MM.1S (cell line): ENCODE measurements at regions not wholly inside any gene's neighbourhood (a gene's known extent, or its start where the extent isn't known, plus 50 kb on each side); places are given as distances from the start of the nearest gene placed in this dataset.

Experiments used
- DNase-seq: peaks from one replicate; pipeline ENCODE4 v3.0.0-alpha.2; 2015
- H2AFZ ChIP-seq: fragments of 300-600 bp; sonication (generic); 2 replicates; pipeline ENCODE4 v1.6.0; 2016; ENCODE audit warnings: antibody characterized with exemption, low read length
- H3F3A ChIP-seq: fragments of 300-600 bp; sonication (generic); 2 replicates; pipeline ENCODE4 v1.6.1; 2016; ENCODE audit warnings: mild to moderate bottlenecking, antibody characterized with exemption, low read length, moderate library complexity, mixed read lengths; ENCODE audit not compliant: insufficient read depth
- H3K27ac ChIP-seq: fragments of 300-600 bp; sonication (generic); 2 replicates; pipeline ENCODE4 v1.5.1; 2016; ENCODE audit warnings: mild to moderate bottlenecking, low read length
- H3K27me3 ChIP-seq: fragments of 300-600 bp; sonication (generic); replicated peaks from 2 replicates; pipeline ENCODE4 v1.6.0; 2016; ENCODE audit warnings: low read length; ENCODE audit not compliant: insufficient read depth
- H3K36me3 ChIP-seq: fragments of 300-600 bp; sonication (generic); replicated peaks from 2 replicates; pipeline ENCODE4 v1.6.1; 2016; ENCODE audit warnings: mild to moderate bottlenecking, low read length, mixed read lengths; ENCODE audit not compliant: insufficient read depth
- H3K4me1 ChIP-seq: fragments of 300-600 bp; sonication (generic); 2 replicates; pipeline ENCODE4 v1.6.1; 2016; ENCODE audit warnings: low read length, mixed read lengths
- H3K4me2 ChIP-seq: fragments of 300-600 bp; sonication (generic); 2 replicates; pipeline ENCODE4 v1.6.0; 2016; ENCODE audit warnings: low read depth, low read length
- H3K4me3 ChIP-seq: fragments of 300-600 bp; sonication (generic); 2 replicates; pipeline ENCODE4 v1.5.1; 2016; ENCODE audit warnings: low read length, mixed read lengths
- H3K79me2 ChIP-seq: fragments of 300-600 bp; sonication (generic); 2 replicates; pipeline ENCODE4 v1.6.1; 2016; ENCODE audit warnings: mixed run types, low read length, mixed read lengths
- H3K9ac ChIP-seq: fragments of 300-600 bp; sonication (generic); 2 replicates; pipeline ENCODE4 v1.6.1; 2016; ENCODE audit warnings: low read length, mixed read lengths
- H3K9me2 ChIP-seq: fragments of 300-600 bp; sonication (generic); replicated peaks from 2 replicates; pipeline ENCODE4 v1.6.1; 2016; ENCODE audit warnings: mild to moderate bottlenecking, low read length, mixed read lengths; ENCODE audit not compliant: insufficient read depth
- H3K9me3 ChIP-seq: fragments of 300-600 bp; sonication (generic); replicated peaks from 2 replicates; pipeline ENCODE4 v1.6.1; 2016; ENCODE audit warnings: mild to moderate bottlenecking, low read length, mixed read lengths; ENCODE audit not compliant: insufficient read depth
- H4K20me1 ChIP-seq: fragments of 300-600 bp; sonication (generic); 2 replicates; pipeline ENCODE4 v1.6.1; 2016; ENCODE audit warnings: mild to moderate bottlenecking, low read length, moderate library complexity, mixed read lengths; ENCODE audit not compliant: insufficient read depth
- CTCF ChIP-seq: fragments of 300-600 bp; sonication (generic); IDR thresholded peaks from 2 replicates; pipeline ENCODE4 v1.5.1; 2016; ENCODE audit warnings: antibody characterized with exemption, low read length, mixed read lengths
- EZH2 ChIP-seq: fragments of 300-600 bp; sonication (generic); optimal IDR thresholded peaks from 2 replicates; pipeline ENCODE3; 2017; ENCODE audit warnings: low read depth, mild to moderate bottlenecking, antibody characterized with exemption, low read length, mixed read lengths
- EZH2phosphoT487 ChIP-seq: fragments of 300-600 bp; sonication (generic); IDR thresholded peaks from 2 replicates; pipeline ENCODE4 v1.6.1; 2018; ENCODE audit warnings: antibody characterized with exemption, low read length

- Histone ChIP-seq H3K36me3 (no peaks in the 10 kb centered on the region), H3K9ac (no peak overlapping the region), H3K4me2 (no peak overlapping the region), H3K79me2 (no peaks in the 10 kb centered on the region), H2AFZ (no peak overlapping the region), H3K27me3 (no peaks in the 10 kb centered on the region), H3K4me3 (no peak overlapping the region), H3K9me2 (no peaks in the 10 kb centered on the region), H3K9me3 (no peaks in the 10 kb centered on the region), H3K27ac (no peak overlapping the region), H3K4me1 (no peaks in the 10 kb centered on the region), H4K20me1 (no peaks in the 10 kb centered on the region), H3F3A (no peaks in the 10 kb centered on the region)
- no peak for TF ChIP-seq EZH2phosphoT487
- TF ChIP-seq CTCF = no peak
- TF ChIP-seq EZH2 = no peak
- DNase-seq = no peak
Observed at GRCh38 chr2:144229296-144229695, 290.6 kb downstream of the ZEB2 start.

- Histone ChIP-seq H2AFZ (no peak overlapping the region), H3K27me3 (no peaks in the 10 kb centered on the region), H3K36me3 (no peaks in the 10 kb centered on the region), H3K4me1 (no peaks in the 10 kb centered on the region), H3K27ac (no peak overlapping the region), H3K9me2 (no peaks in the 10 kb centered on the region), H3K9me3 (no peaks in the 10 kb centered on the region), H3K4me2 (no peak overlapping the region), H3K79me2 (no peaks in the 10 kb centered on the region), H3F3A (no peaks in the 10 kb centered on the region), H3K9ac (no peak overlapping the region), H4K20me1 (no peaks in the 10 kb centered on the region), H3K4me3 (no peak overlapping the region)
- TF ChIP-seq EZH2phosphoT487 (no peak), EZH2 (no peak), CTCF (no peak)
- no peak for DNase-seq
Observed at GRCh38 chr2:144227427-144228105, 292.4 kb downstream of the ZEB2 start.

GRCh38 chr2:144225076-144225475 lies 294.8 kb downstream of the ZEB2 start:
- no peaks in the 10 kb centered on the region for H3K4me1 ChIP-seq
- TF ChIP-seq CTCF (no peak), EZH2phosphoT487 (no peak), EZH2 (no peak)

More at GRCh38 chr2:144225076-144225475, 294.8 kb downstream of the ZEB2 start:
- Histone ChIP-seq H3K79me2 (no peaks in the 10 kb centered on the region), H2AFZ (no peak overlapping the region), H4K20me1 (no peaks in the 10 kb centered on the region), H3K36me3 (no peaks in the 10 kb centered on the region), H3K9ac (no peak overlapping the region), H3K9me2 (no peaks in the 10 kb centered on the region), H3K9me3 (no peaks in the 10 kb centered on the region), H3K4me2 (no peak overlapping the region), H3K4me3 (no peak overlapping the region), H3K27ac (no peak overlapping the region), H3F3A (no peaks in the 10 kb centered on the region), H3K27me3 (no peaks in the 10 kb centered on the region)
- DNase-seq = no peak
